Activated B cell treated with CpG ODN at 0.5 μM for 24 hours (primary cell): ENCODE measurements at regions not wholly inside any gene's neighbourhood (a gene's known extent, or its start where the extent isn't known, plus 50 kb on each side); places are given as distances from the start of the nearest gene placed in this dataset.

Source experiments
- ATAC-seq: fragments of 200-7000 bp; cut with Tn5 transposase; one replicate; pipeline ENCODE4 v1.10.0; 2021; ENCODE audit warnings: low read depth, mild to moderate bottlenecking, moderate library complexity
- CTCF ChIA-PET: fragments of 350-600 bp; sonication (Branson Sonifier 250); formaldehyde crosslinking; loops from one replicate; lab custom pipeline; 2021; ENCODE audit warnings: antibody characterized with exemption; lab: Charles Lee
- POLR2A ChIA-PET: fragments of 350-600 bp; sonication (Branson Sonifier 250); formaldehyde crosslinking; loops from one replicate; lab custom pipeline; 2021; ENCODE audit warnings: antibody characterized with exemption; lab: Charles Lee
- DNase-seq: peaks from one replicate; pipeline ENCODE4 v3.0.0; 2022
- H3K27ac Mint-ChIP-seq: one replicate; pipeline ENCODE4 v1.8.0; 2020; ENCODE audit warnings: mixed read lengths
- H3K27me3 Mint-ChIP-seq: one replicate; pipeline ENCODE4 v1.8.0; 2021; ENCODE audit warnings: mixed read lengths
- H3K36me3 Mint-ChIP-seq: one replicate; pipeline ENCODE4 v1.8.0; 2021; ENCODE audit warnings: low read depth, mixed read lengths
- H3K4me1 Mint-ChIP-seq: one replicate; pipeline ENCODE4 v1.8.0; 2021; ENCODE audit warnings: mixed read lengths
- H3K4me3 Mint-ChIP-seq: one replicate; pipeline ENCODE4 v1.8.0; 2020; ENCODE audit warnings: mild to moderate bottlenecking, mixed read lengths
- H3K9me3 Mint-ChIP-seq: one replicate; pipeline ENCODE4 v1.8.0; 2020; ENCODE audit warnings: mixed read lengths
- CTCF ChIP-seq: fragments of 200-600 bp; IDR thresholded peaks from one replicate; pipeline ENCODE4 v1.8.0; 2022; ENCODE audit warnings: antibody characterized with exemption, mild to moderate bottlenecking
- intact Hi-C: fragments of 100-400 bp; cut with micrococcal nuclease; formaldehyde crosslinking; loops from one replicate; pipeline ENCODE4 v1.15.1; 2024

- peaks cover 1% of the 10 kb centered on the region for H3K27me3 Mint-ChIP-seq
- H3K4me3 Mint-ChIP-seq: no peak overlapping the region
- H3K9me3 Mint-ChIP-seq: no peaks in the 10 kb centered on the region
- TF ChIP-seq CTCF: no peak
- H3K36me3 Mint-ChIP-seq: no peaks in the 10 kb centered on the region
- no peak for DNase-seq
- ChIA-PET POLR2A (no interaction called here), CTCF (no interaction called here)
- no peak for ATAC-seq
- no peak overlapping the region for H3K27ac Mint-ChIP-seq
- no peaks in the 10 kb centered on the region for H3K4me1 Mint-ChIP-seq
- intact Hi-C loops: no loop called here
These were observed 243.6 kb downstream of the GPD2 start for GRCh38 chr2:156679820-156680219.

- no peak for ATAC-seq
- no peaks in the 10 kb centered on the region for H3K36me3 Mint-ChIP-seq
- POLR2A ChIA-PET: no interaction called here
- intact Hi-C loops: no loop called here
- H3K27me3 Mint-ChIP-seq: peaks cover 1% of the 10 kb centered on the region
- no peaks in the 10 kb centered on the region for H3K4me1 Mint-ChIP-seq
- H3K27ac Mint-ChIP-seq: no peak overlapping the region
- DNase-seq: no peak
- H3K4me3 Mint-ChIP-seq: no peak overlapping the region
- no peaks in the 10 kb centered on the region for H3K9me3 Mint-ChIP-seq
- TF ChIP-seq CTCF: no peak
- CTCF ChIA-PET: no interaction called here
These were observed 244.1 kb downstream of the GPD2 start for GRCh38 chr2:156680266-156680665.

- POLR2A ChIA-PET: no interaction called here
These were observed 250.9 kb downstream of the GPD2 start for GRCh38 chr2:156687126-156687525.

GRCh38 chr2:156687715-156688114 is 251.5 kb downstream of the GPD2 start:
- POLR2A ChIA-PET: no interaction called here
- intact Hi-C loops: no loop called here
- H3K27me3 Mint-ChIP-seq: no peaks in the 10 kb centered on the region

More at GRCh38 chr2:156687126-156687525, 250.9 kb downstream of the GPD2 start:
- H3K27me3 Mint-ChIP-seq: no peaks in the 10 kb centered on the region
- no peak for TF ChIP-seq CTCF
- H3K4me1 Mint-ChIP-seq: no peaks in the 10 kb centered on the region
- H3K9me3 Mint-ChIP-seq: no peaks in the 10 kb centered on the region
- no peaks in the 10 kb centered on the region for H3K36me3 Mint-ChIP-seq
- CTCF ChIA-PET: no interaction called here
- H3K27ac Mint-ChIP-seq: no peak overlapping the region
- intact Hi-C loops: no loop called here
- H3K4me3 Mint-ChIP-seq: no peak overlapping the region
- ATAC-seq (no peak), DNase-seq (no peak)

GRCh38 chr2:156689939-156690338 is 253.8 kb downstream of the GPD2 start:
- no peaks in the 10 kb centered on the region for H3K4me1 Mint-ChIP-seq
- no peak overlapping the region for H3K27ac Mint-ChIP-seq
- ChIA-PET CTCF (no interaction called here), POLR2A (no interaction called here)
- H3K27me3 Mint-ChIP-seq: no peaks in the 10 kb centered on the region
- ATAC-seq (no peak), DNase-seq (no peak)
- intact Hi-C loops: no loop called here
- no peaks in the 10 kb centered on the region for H3K36me3 Mint-ChIP-seq
- TF ChIP-seq CTCF: no peak
- no peaks in the 10 kb centered on the region for H3K9me3 Mint-ChIP-seq
- H3K4me3 Mint-ChIP-seq: no peak overlapping the region

More at GRCh38 chr2:156687715-156688114, 251.5 kb downstream of the GPD2 start:
- no peak overlapping the region for H3K27ac Mint-ChIP-seq
- no peaks in the 10 kb centered on the region for H3K9me3 Mint-ChIP-seq
- no peaks in the 10 kb centered on the region for H3K36me3 Mint-ChIP-seq
- H3K4me1 Mint-ChIP-seq: no peaks in the 10 kb centered on the region
- ATAC-seq (no peak), DNase-seq (no peak)
- TF ChIP-seq CTCF: no peak
- H3K4me3 Mint-ChIP-seq: no peak overlapping the region
- CTCF ChIA-PET: no interaction called here
